Psoas muscle (tissue), 7 donors: ENCODE measurements at regions not wholly inside any gene's neighbourhood (a gene's known extent, or its start where the extent isn't known, plus 50 kb on each side); places are given as distances from the start of the nearest gene placed in this dataset.
A peak's percentile ranks its signal among the peaks of the same experiment; 100 is the strongest.

Experiments
- ATAC-seq, 4 donors: fragments of 200-7000 bp; cut with Tn5 transposase; one replicate each; pipeline ENCODE4 v1.9.1; 2020; ENCODE audit warnings: moderate library complexity in 3 of 4, mild to moderate bottlenecking in 2 of 4
- DNase-seq, 2 donors: peaks; one replicate each; pipeline ENCODE4 v3.0.0-alpha.2; 2020
- H3K27ac ChIP-seq: fragments of 200-600 bp; one replicate; pipeline ENCODE4 v1.8.0; 2022
- H3K27me3 ChIP-seq, 3 donors: fragments of 200-600 bp in 1 of 3; one replicate each; pipeline versions ENCODE4 v1.6.1 to v1.8.0; 2013 to 2022; ENCODE audit warnings: low read length in 2 of 3, mild to moderate bottlenecking in 2 of 3, moderate library complexity in 1 of 3; ENCODE audit not compliant: insufficient read depth in 3 of 3
- H3K36me3 ChIP-seq, 2 donors: fragments of 200-600 bp in 1 of 2; one replicate each; pipeline versions ENCODE4 v1.6.1 to v1.8.0; 2013 to 2022; ENCODE audit warnings: low read depth in 1 of 2, mild to moderate bottlenecking in 1 of 2, moderate library complexity in 1 of 2; ENCODE audit not compliant: insufficient read depth in 1 of 2
- H3K4me1 ChIP-seq: fragments of 200-600 bp; one replicate; pipeline ENCODE4 v1.8.0; 2022
- H3K4me3 ChIP-seq: fragments of 200-600 bp; one replicate; pipeline ENCODE4 v1.8.0; 2022; ENCODE audit warnings: mild to moderate bottlenecking
- H3K9me3 ChIP-seq: fragments of 200-600 bp; one replicate; pipeline ENCODE4 v1.8.0; 2022
- CTCF ChIP-seq: fragments of 200-600 bp; IDR thresholded peaks from one replicate; pipeline ENCODE4 v1.8.0; 2022; ENCODE audit warnings: antibody characterized with exemption
- WGBS, 3 donors: extraction: QIAGEN DNeasy Blood & Tissue Kit; methylation state at CpG; one replicate each; pipeline versions ENCODE4 v1.1.6 to v1.1.7; 2013; 5-methylcytosine and 5-hydroxymethylcytosine counted together
- intact Hi-C, 2 donors: fragments of 100-400 bp; cut with DNase I; formaldehyde crosslinking; loops; one replicate each; pipeline versions ENCODE4 v1.11.0 to v1.14.2; 2022
- donor health status: healthy with polysubstance abuse.
- donor health status: DM: no; HTN: no; CAD: no; lungs with moderate emphysema.
- donor health status: Bipolar disorder and iron deficiency.
- donor health status: healthy.
- donor health status: DM: yes; HTN: yes; CAD: no.
- donor health status: DM: no; HTN: no; CAD: no.
- donor health status: DM: yes; HTN: yes; CAD: no.

GRCh38 chr13:97798836-97799235 is 154.6 kb upstream of the IPO5 start:
- WGBS, 3 donors, result 66 to 71% (median 70%) methylated on average over 7 of the region's 7 CpGs
- DNase-seq (no peak), ATAC-seq (no peak)
- no peak for TF ChIP-seq CTCF
- no peak overlapping the region for H3K4me3 ChIP-seq
- peaks cover 0 to 3% (median 0%) of the 10 kb centered on the region in 3 donors for H3K27me3 ChIP-seq
- no peak overlapping the region for H3K27ac ChIP-seq
- peaks cover 10% of the 10 kb centered on the region for H3K9me3 ChIP-seq
- intact Hi-C loops, result no loop called here
- H3K4me1 ChIP-seq, result no peaks in the 10 kb centered on the region
- H3K36me3 ChIP-seq, result no peaks in the 10 kb centered on the region

- 81 to 92% (median 92%) methylated on average over 3 of the region's 3 CpGs for WGBS, 3 donors
Observed at GRCh38 chr13:97802213-97802612, 151.3 kb upstream of the IPO5 start.

GRCh38 chr13:97809576-97809975 is 143.9 kb upstream of the IPO5 start:
- H3K4me1 ChIP-seq, result no peaks in the 10 kb centered on the region
- no peak for ATAC-seq
- no peak for TF ChIP-seq CTCF
- no peak overlapping the region for H3K4me3 ChIP-seq
- peaks cover 0 to 4% (median 0%) of the 10 kb centered on the region in 3 donors for H3K27me3 ChIP-seq
- no peak for DNase-seq
- H3K27ac ChIP-seq, result no peak overlapping the region
- H3K36me3 ChIP-seq, result no peaks in the 10 kb centered on the region
- no peaks in the 10 kb centered on the region for H3K9me3 ChIP-seq
- 34 to 52% (median 44%) methylated on average over 2 of the region's 2 CpGs for WGBS, 3 donors
- intact Hi-C loops, result no loop called here

More at GRCh38 chr13:97802213-97802612, 151.3 kb upstream of the IPO5 start:
- Histone ChIP-seq H3K9me3 (no peaks in the 10 kb centered on the region), H3K27ac (no peak overlapping the region), H3K27me3 (peaks cover 0 to 3% (median 2%) of the 10 kb centered on the region in 3 donors), H3K36me3 (no peaks in the 10 kb centered on the region), H3K4me3 (no peak overlapping the region), H3K4me1 (no peaks in the 10 kb centered on the region)
- DNase-seq, result no peak
- intact Hi-C loops, result loop anchor here in 1 of 2 donors (5.0 kb wide), 1 partner anchor 785 kb away; no protein-coding TSS in a partner anchor
- ATAC-seq, result no peak
- TF ChIP-seq CTCF, result no peak

GRCh38 chr13:97810152-97810551 is 143.3 kb upstream of the IPO5 start:
- no peaks in the 10 kb centered on the region for H3K36me3 ChIP-seq
- H3K27me3 ChIP-seq, result peaks cover 0 to 4% (median 0%) of the 10 kb centered on the region in 3 donors
- no peaks in the 10 kb centered on the region for H3K9me3 ChIP-seq
- WGBS, 3 donors, result 9 to 13% (median 9%) methylated on average over 3 of the region's 3 CpGs
- TF ChIP-seq CTCF, result peak; percentile 22
- DNase-seq (no peak), ATAC-seq (no peak)
- no peak overlapping the region for H3K4me3 ChIP-seq
- intact Hi-C loops, result no loop called here
- H3K27ac ChIP-seq, result no peak overlapping the region
- no peaks in the 10 kb centered on the region for H3K4me1 ChIP-seq

- WGBS, 3 donors, result 92 to 96% (median 94%) methylated on average over 1 of the region's 1 CpG
- Histone ChIP-seq H3K27me3 (peaks cover 0 to 4% (median 0%) of the 10 kb centered on the region in 3 donors), H3K27ac (no peak overlapping the region), H3K4me3 (no peak overlapping the region), H3K9me3 (no peaks in the 10 kb centered on the region), H3K36me3 (no peaks in the 10 kb centered on the region), H3K4me1 (no peaks in the 10 kb centered on the region)
- no peak for ATAC-seq
- intact Hi-C loops, result no loop called here
- no peak for DNase-seq
- no peak for TF ChIP-seq CTCF
Observed at GRCh38 chr13:97822377-97822776, 131.1 kb upstream of the IPO5 start.
